Panc1 (cell line): ENCODE measurements at regions not wholly inside any gene's neighbourhood (a gene's known extent, or its start where the extent isn't known, plus 50 kb on each side); places are given as distances from the start of the nearest gene placed in this dataset.

Experiments
- ATAC-seq: fragments of 200-7000 bp; cut with Tn5 transposase; 2 replicates; pipeline ENCODE4 v1.9.1; 2020; ENCODE audit warnings: mild to moderate bottlenecking, moderate library complexity
- BruUV-seq: library from RNA; stranded (reverse); fragments of 400-500 nt; replicated peaks from 2 replicates; lab custom pipeline; 2021; lab: Mats Ljungman, UMichigan
- CTCF ChIA-PET: fragments of 300-600 bp; sonication (Branson Sonifier 250); formaldehyde crosslinking; loops from one replicate; lab custom pipeline; 2022; ENCODE audit warnings: antibody characterized with exemption; lab: Charles Lee
- POLR2A ChIA-PET: fragments of 300-600 bp; sonication (Branson Sonifier 250); formaldehyde crosslinking; loops from one replicate; lab custom pipeline; 2022; ENCODE audit warnings: antibody characterized with exemption; lab: Charles Lee
- DNase-seq: peaks from one replicate; pipeline ENCODE4 v3.0.0-alpha.2; 2010; ENCODE audit warnings: low read depth, low spot score
- H3K27ac ChIP-seq: 2 replicates; pipeline ENCODE4 v1.5.1; 2011; ENCODE audit warnings: mild to moderate bottlenecking, low read length, inconsistent platforms
- H3K27me3 ChIP-seq: fragments of 200-500 bp; sonication (Bioruptor generic); 2 replicates; pipeline ENCODE4 v1.6.0; 2014; ENCODE audit warnings: low read length, inconsistent platforms; ENCODE audit not compliant: control insufficient read depth, insufficient read depth
- H3K36me3 ChIP-seq: fragments of 200-500 bp; sonication (Bioruptor generic); 2 replicates; pipeline ENCODE4 v1.5.1; 2014; ENCODE audit warnings: inconsistent platforms, mild to moderate bottlenecking, low read length, moderate library complexity; ENCODE audit not compliant: control insufficient read depth, insufficient read depth
- H3K4me1 ChIP-seq: 2 replicates; pipeline ENCODE4 v1.5.1; 2011; ENCODE audit warnings: inconsistent platforms, mild to moderate bottlenecking, low read length, moderate library complexity; ENCODE audit not compliant: control insufficient read depth, insufficient read depth
- H3K4me3 ChIP-seq, 2 experiments: 2 replicates each; pipeline ENCODE4 v1.5.1; 2011 to 2012; ENCODE audit warnings: low read depth in 2 of 2, low read length in 2 of 2, mild to moderate bottlenecking in 2 of 2, inconsistent platforms in 1 of 2, moderate library complexity in 1 of 2
- H3K9me3 ChIP-seq: fragments of 200-500 bp; sonication (Bioruptor generic); 2 replicates; pipeline ENCODE4 v1.5.1; 2014; ENCODE audit warnings: low read depth, mild to moderate bottlenecking, inconsistent platforms, low read length, moderate library complexity; ENCODE audit not compliant: control insufficient read depth, insufficient read depth
- POLR2AphosphoS5 ChIP-seq: IDR thresholded peaks from 2 replicates; pipeline ENCODE4 v1.6.1; 2012; ENCODE audit warnings: mild to moderate bottlenecking, low read depth, low read length, moderate library complexity
- SIN3A ChIP-seq: IDR thresholded peaks from 2 replicates; pipeline ENCODE4 v1.6.1; 2012; ENCODE audit warnings: low read depth, mild to moderate bottlenecking, low read length, moderate library complexity, borderline replicate concordance; ENCODE audit not compliant: insufficient read depth
- TCF7L2 ChIP-seq: IDR thresholded peaks from 2 replicates; pipeline ENCODE4 v1.6.1; 2011; ENCODE audit warnings: mild to moderate bottlenecking, low read depth, low read length, inconsistent platforms
- in situ Hi-C: cut with HindIII; loops from 2 replicates; pipeline ENCODE4 v1.10.0; 2016; ENCODE audit warnings: low sequenced_read_pairs, low pct_unique_long_range_greater_than_20kb
- intact Hi-C: fragments of 100-400 bp; cut with micrococcal nuclease; formaldehyde crosslinking; loops from one replicate; pipeline ENCODE4 v1.10.0; 2022; ENCODE audit not compliant: unreplicated experiment
- TF ChIP-seq, protein P1 (sequence below): fragments of 450-650 bp; IDR thresholded peaks from 2 replicates; pipeline ENCODE4 v1.5.1; 2017; ENCODE audit warnings: mild to moderate bottlenecking
- TF ChIP-seq, protein P2 (sequence below), 2 experiments: IDR thresholded peaks; 2 replicates each; pipeline ENCODE4 v1.6.1; 2011 to 2012; ENCODE audit warnings: low read depth in 2 of 2, control low read depth in 1 of 2, low read length in 1 of 2, mild to moderate bottlenecking in 1 of 2, moderate library complexity in 1 of 2; ENCODE audit not compliant: insufficient read depth in 1 of 2

DNA sequence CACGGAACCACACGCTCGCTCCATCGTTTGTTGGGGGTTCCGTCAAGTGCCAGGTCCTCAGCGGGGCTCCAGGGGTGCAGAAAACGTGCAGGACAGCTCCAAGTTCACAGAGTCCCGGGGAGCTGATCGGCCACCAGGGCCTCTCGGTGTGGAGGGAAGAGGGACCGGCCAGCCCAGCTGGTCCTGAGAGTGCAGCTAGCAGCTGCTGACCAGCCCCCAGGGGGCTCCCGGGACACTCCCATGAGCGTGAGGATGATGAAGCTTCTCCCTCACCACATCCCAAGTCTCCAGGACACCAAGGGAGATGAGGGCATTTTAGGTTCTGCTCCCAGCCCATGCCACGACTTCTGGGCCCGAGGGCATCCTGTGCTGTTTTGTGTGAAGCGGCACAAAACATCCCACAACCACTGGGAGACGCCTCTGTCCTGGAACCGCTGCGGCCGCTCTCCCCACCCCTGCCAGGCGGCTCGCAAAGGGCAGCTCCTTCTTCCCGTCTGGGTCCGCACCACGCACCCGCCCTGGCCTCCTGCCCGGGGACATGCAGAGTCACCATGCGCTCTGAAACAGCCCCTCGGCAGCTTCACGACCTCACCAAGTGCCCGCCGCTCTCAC is 67.5 kb upstream of the IRX4 start:
- ATAC-seq: no peak
- ChIA-PET POLR2A (no interaction called here), CTCF (no interaction called here)
- TF ChIP-seq, protein P1, sequence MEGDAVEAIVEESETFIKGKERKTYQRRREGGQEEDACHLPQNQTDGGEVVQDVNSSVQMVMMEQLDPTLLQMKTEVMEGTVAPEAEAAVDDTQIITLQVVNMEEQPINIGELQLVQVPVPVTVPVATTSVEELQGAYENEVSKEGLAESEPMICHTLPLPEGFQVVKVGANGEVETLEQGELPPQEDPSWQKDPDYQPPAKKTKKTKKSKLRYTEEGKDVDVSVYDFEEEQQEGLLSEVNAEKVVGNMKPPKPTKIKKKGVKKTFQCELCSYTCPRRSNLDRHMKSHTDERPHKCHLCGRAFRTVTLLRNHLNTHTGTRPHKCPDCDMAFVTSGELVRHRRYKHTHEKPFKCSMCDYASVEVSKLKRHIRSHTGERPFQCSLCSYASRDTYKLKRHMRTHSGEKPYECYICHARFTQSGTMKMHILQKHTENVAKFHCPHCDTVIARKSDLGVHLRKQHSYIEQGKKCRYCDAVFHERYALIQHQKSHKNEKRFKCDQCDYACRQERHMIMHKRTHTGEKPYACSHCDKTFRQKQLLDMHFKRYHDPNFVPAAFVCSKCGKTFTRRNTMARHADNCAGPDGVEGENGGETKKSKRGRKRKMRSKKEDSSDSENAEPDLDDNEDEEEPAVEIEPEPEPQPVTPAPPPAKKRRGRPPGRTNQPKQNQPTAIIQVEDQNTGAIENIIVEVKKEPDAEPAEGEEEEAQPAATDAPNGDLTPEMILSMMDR: no peak
- TF ChIP-seq SIN3A (no peak), TCF7L2 (no peak), POLR2AphosphoS5 (no peak)
- TF ChIP-seq, protein P2, sequence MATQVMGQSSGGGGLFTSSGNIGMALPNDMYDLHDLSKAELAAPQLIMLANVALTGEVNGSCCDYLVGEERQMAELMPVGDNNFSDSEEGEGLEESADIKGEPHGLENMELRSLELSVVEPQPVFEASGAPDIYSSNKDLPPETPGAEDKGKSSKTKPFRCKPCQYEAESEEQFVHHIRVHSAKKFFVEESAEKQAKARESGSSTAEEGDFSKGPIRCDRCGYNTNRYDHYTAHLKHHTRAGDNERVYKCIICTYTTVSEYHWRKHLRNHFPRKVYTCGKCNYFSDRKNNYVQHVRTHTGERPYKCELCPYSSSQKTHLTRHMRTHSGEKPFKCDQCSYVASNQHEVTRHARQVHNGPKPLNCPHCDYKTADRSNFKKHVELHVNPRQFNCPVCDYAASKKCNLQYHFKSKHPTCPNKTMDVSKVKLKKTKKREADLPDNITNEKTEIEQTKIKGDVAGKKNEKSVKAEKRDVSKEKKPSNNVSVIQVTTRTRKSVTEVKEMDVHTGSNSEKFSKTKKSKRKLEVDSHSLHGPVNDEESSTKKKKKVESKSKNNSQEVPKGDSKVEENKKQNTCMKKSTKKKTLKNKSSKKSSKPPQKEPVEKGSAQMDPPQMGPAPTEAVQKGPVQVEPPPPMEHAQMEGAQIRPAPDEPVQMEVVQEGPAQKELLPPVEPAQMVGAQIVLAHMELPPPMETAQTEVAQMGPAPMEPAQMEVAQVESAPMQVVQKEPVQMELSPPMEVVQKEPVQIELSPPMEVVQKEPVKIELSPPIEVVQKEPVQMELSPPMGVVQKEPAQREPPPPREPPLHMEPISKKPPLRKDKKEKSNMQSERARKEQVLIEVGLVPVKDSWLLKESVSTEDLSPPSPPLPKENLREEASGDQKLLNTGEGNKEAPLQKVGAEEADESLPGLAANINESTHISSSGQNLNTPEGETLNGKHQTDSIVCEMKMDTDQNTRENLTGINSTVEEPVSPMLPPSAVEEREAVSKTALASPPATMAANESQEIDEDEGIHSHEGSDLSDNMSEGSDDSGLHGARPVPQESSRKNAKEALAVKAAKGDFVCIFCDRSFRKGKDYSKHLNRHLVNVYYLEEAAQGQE (IDR thresholded peaks at IDR 0.05; ENCODE audit: insufficient read depth in 1 of 2, low read depth in 2 of 2, low read length in 1 of 2): no peak
- no peak overlapping the region for H3K4me3 ChIP-seq
- no peaks in the 10 kb centered on the region for H3K4me1 ChIP-seq
- BruUV-seq: no TSS peak
- intact Hi-C loops (no loop called here), in situ Hi-C loops (no loop called here)
- no peaks in the 10 kb centered on the region for H3K9me3 ChIP-seq
- no peaks in the 10 kb centered on the region for H3K36me3 ChIP-seq
- H3K27me3 ChIP-seq: peaks cover 6% of the 10 kb centered on the region; the same call in 1 of the 2 replicates
- no peak overlapping the region for H3K27ac ChIP-seq
- no peak for DNase-seq

DNA sequence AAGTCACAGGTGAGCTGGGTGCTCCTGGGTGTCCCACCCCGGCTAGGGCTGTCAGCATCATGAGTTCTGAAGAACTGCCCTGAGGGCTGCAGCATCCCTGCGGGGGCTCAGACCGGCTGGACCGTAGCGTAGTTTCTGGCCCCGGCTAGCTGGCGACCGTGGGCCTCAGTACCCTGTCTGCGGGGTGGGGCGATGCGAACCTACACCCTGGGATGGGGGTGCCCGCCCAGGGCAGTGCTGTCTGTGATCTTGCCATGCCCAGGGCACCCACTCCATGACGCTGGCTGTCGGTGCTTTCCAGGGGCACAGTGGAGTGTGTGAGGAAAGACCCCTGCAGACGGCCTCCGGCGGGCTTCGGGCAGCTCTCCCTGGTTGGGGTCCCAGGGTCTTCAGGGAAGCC is 66.5 kb upstream of the IRX4 start:
- H3K27me3 ChIP-seq: peaks cover 12% of the 10 kb centered on the region
- no peak overlapping the region for H3K4me3 ChIP-seq
- in situ Hi-C loops (no loop called here), intact Hi-C loops (no loop called here)
- no peak for DNase-seq
- ChIA-PET CTCF (no interaction called here), POLR2A (no interaction called here)
- no peaks in the 10 kb centered on the region for H3K4me1 ChIP-seq
- H3K9me3 ChIP-seq: no peaks in the 10 kb centered on the region
- H3K36me3 ChIP-seq: no peaks in the 10 kb centered on the region
- H3K27ac ChIP-seq: no peak overlapping the region
- no TSS peak for BruUV-seq
- no peak for ATAC-seq
- TF ChIP-seq SIN3A (no peak), POLR2AphosphoS5 (no peak), TCF7L2 (no peak)
- TF ChIP-seq, protein P1: no peak
- TF ChIP-seq, protein P2 (IDR thresholded peaks at IDR 0.05; ENCODE audit: insufficient read depth in 1 of 2, low read depth in 2 of 2, low read length in 1 of 2): no peak
